ENCODE measurements at regions not wholly inside any gene's neighbourhood (a gene's known extent, or its start where the extent isn't known, plus 50 kb on each side); places are given as distances from the start of the nearest gene placed in this dataset.

GRCh38 chr9:87372356-87372851, 125.3 kb upstream of the DAPK1 start:
- TF ChIP-seq CTCF (IDR thresholded peaks at IDR 0.05) (no peak), POLR2A (IDR thresholded peaks at IDR 0.05) (no peak), POLR2AphosphoS5 (IDR thresholded peaks at IDR 0.05; ENCODE audit: insufficient read depth in 1 of 2, low read depth in 1 of 2) (no peak)

All from vagina (tissue), 2 donors.